OCI-LY7 (cell line): ENCODE measurements at regions not wholly inside any gene's neighbourhood (a gene's known extent, or its start where the extent isn't known, plus 50 kb on each side); places are given as distances from the start of the nearest gene placed in this dataset.

ENCODE experiments used
- BruUV-seq: library from RNA; stranded (reverse); fragments of 400-500 nt; replicated peaks from 2 replicates; lab custom pipeline; 2021; lab: Mats Ljungman, UMichigan
- CTCF ChIA-PET: fragments of 300-600 bp; sonication (Branson Sonifier 250); formaldehyde crosslinking; loops from one replicate; lab custom pipeline; 2022; ENCODE audit warnings: antibody characterized with exemption; ENCODE audit not compliant: unreplicated experiment; lab: Charles Lee
- POLR2A ChIA-PET: fragments of 300-600 bp; sonication (Branson Sonifier 250); formaldehyde crosslinking; loops from one replicate; lab custom pipeline; 2022; ENCODE audit warnings: antibody characterized with exemption; lab: Charles Lee
- DNase-seq: peaks from one replicate; pipeline ENCODE4 v3.0.0-alpha.2; 2015; ENCODE audit warnings: low spot score
- H2AFZ ChIP-seq: fragments of 200-600 bp; sonication (generic), shearing (Covaris generic); 2 replicates; pipeline ENCODE4 v1.6.1; 2014; ENCODE audit warnings: mild to moderate bottlenecking, antibody characterized with exemption, low read length, moderate library complexity
- H3K27ac ChIP-seq: fragments of 200-600 bp; sonication (generic); 2 replicates; pipeline ENCODE4 v1.5.1; 2014; ENCODE audit warnings: mixed run types, low read depth, mild to moderate bottlenecking, moderate library complexity, low read length, inconsistent platforms; ENCODE audit not compliant: poor library complexity, severe bottlenecking
- H3K36me3 ChIP-seq: fragments of 200-600 bp; sonication (generic); 2 replicates; pipeline ENCODE4 v1.6.1; 2014; ENCODE audit warnings: mild to moderate bottlenecking, antibody characterized with exemption, low read length, moderate library complexity, mixed read lengths; ENCODE audit not compliant: insufficient read depth
- H3K4me1 ChIP-seq: fragments of 200-600 bp; sonication (generic); 2 replicates; pipeline ENCODE4 v1.5.1; 2014; ENCODE audit warnings: mild to moderate bottlenecking, low read length; ENCODE audit not compliant: insufficient read depth, poor library complexity, severe bottlenecking
- H3K4me2 ChIP-seq: fragments of 200-600 bp; sonication (generic); 2 replicates; pipeline ENCODE4 v1.6.1; 2014; ENCODE audit warnings: mild to moderate bottlenecking, low read length
- H3K4me3 ChIP-seq: fragments of 200-600 bp; sonication (generic); 2 replicates; pipeline ENCODE4 v1.5.1; 2014; ENCODE audit warnings: mild to moderate bottlenecking, low read depth, low read length; ENCODE audit not compliant: poor library complexity, severe bottlenecking
- H3K79me2 ChIP-seq: fragments of 200-600 bp; sonication (generic); 2 replicates; pipeline ENCODE4 v1.6.1; 2016; ENCODE audit warnings: low read depth, mild to moderate bottlenecking, low read length, moderate library complexity, mixed read lengths; ENCODE audit not compliant: insufficient read depth
- H3K9me2 ChIP-seq: fragments of 200-600 bp; sonication (generic); 2 replicates; pipeline ENCODE4 v1.6.1; 2016; ENCODE audit warnings: mild to moderate bottlenecking, low read length, mixed read lengths; ENCODE audit not compliant: insufficient read depth
- H3K9me3 ChIP-seq: fragments of 200-600 bp; sonication (generic); 2 replicates; pipeline ENCODE4 v1.6.1; 2014; ENCODE audit warnings: mild to moderate bottlenecking, mixed run types, low read length, mixed read lengths
- H4K20me1 ChIP-seq: fragments of 200-600 bp; sonication (generic); 2 replicates; pipeline ENCODE4 v1.6.1; 2014; ENCODE audit warnings: mild to moderate bottlenecking, antibody characterized with exemption, low read length, moderate library complexity, mixed read lengths; ENCODE audit not compliant: insufficient read depth
- EZH2phosphoT487 ChIP-seq: fragments of 200-600 bp; sonication (generic); IDR thresholded peaks from 2 replicates; pipeline ENCODE4 v1.6.1; 2018; ENCODE audit warnings: low read depth, borderline replicate concordance, mild to moderate bottlenecking, mixed run types, antibody characterized with exemption, low read length, moderate library complexity, mixed read lengths
- intact Hi-C: fragments of 100-400 bp; cut with micrococcal nuclease; formaldehyde crosslinking; loops from one replicate; pipeline ENCODE4 v1.10.0; 2022; ENCODE audit not compliant: unreplicated experiment
- TF ChIP-seq, protein P1 (sequence below): fragments of 200-600 bp; sonication (generic); conservative IDR thresholded peaks from 2 replicates; pipeline ENCODE4 v1.5.1; 2014; ENCODE audit warnings: mild to moderate bottlenecking, antibody characterized with exemption, low read length, moderate library complexity, mixed read lengths

DNA sequence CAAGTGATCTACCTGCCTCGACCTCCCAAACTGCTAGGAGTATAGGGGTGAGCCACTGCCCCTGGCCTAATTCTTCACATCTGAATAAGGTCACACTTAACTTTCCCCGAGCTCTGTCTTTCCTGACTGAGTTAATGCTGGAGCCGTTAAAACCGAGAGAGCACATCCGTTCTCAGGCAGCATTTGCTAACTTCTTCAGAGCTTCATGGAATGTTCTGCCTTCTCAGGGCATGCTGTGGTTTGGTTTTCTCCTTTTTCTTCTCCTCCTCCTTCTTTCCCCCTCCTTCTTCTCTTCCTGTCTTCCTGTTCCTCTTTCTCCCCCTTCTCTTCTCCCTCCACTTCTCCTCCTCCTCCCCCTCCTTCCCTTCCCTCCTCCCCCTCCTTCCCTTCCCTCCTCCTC is 119.9 kb downstream of the ASMT start:
- no peak overlapping the region for H3K4me2 ChIP-seq
- H3K79me2 ChIP-seq: no peaks in the 10 kb centered on the region
- H3K9me2 ChIP-seq: no peaks in the 10 kb centered on the region
- no peak for TF ChIP-seq EZH2phosphoT487
- no peak overlapping the region for H2AFZ ChIP-seq
- DNase-seq: no peak
- no peaks in the 10 kb centered on the region for H3K9me3 ChIP-seq
- BruUV-seq: no TSS peak
- ChIA-PET CTCF (no interaction called here), POLR2A (no interaction called here)
- no peaks in the 10 kb centered on the region for H3K36me3 ChIP-seq
- no peaks in the 10 kb centered on the region for H4K20me1 ChIP-seq
- no peaks in the 10 kb centered on the region for H3K4me1 ChIP-seq
- no peak overlapping the region for H3K27ac ChIP-seq
- intact Hi-C loops: no loop called here
- no peak overlapping the region for H3K4me3 ChIP-seq

GRCh38 chrX:1741816-1742394 is 127.0 kb downstream of the ASMT start:
- POLR2A ChIA-PET: no interaction called here
- no peak overlapping the region for H3K4me2 ChIP-seq
- H3K36me3 ChIP-seq: peaks cover 24% of the 10 kb centered on the region
- H2AFZ ChIP-seq: no peak overlapping the region
- H4K20me1 ChIP-seq: no peaks in the 10 kb centered on the region
- no TSS peak for BruUV-seq
- no peaks in the 10 kb centered on the region for H3K4me1 ChIP-seq
- CTCF ChIA-PET: no interaction called here
- no peak overlapping the region for H3K4me3 ChIP-seq
- no peak overlapping the region for H3K27ac ChIP-seq
- DNase-seq: no peak
- TF ChIP-seq EZH2phosphoT487: no peak
- TF ChIP-seq, protein P1, sequence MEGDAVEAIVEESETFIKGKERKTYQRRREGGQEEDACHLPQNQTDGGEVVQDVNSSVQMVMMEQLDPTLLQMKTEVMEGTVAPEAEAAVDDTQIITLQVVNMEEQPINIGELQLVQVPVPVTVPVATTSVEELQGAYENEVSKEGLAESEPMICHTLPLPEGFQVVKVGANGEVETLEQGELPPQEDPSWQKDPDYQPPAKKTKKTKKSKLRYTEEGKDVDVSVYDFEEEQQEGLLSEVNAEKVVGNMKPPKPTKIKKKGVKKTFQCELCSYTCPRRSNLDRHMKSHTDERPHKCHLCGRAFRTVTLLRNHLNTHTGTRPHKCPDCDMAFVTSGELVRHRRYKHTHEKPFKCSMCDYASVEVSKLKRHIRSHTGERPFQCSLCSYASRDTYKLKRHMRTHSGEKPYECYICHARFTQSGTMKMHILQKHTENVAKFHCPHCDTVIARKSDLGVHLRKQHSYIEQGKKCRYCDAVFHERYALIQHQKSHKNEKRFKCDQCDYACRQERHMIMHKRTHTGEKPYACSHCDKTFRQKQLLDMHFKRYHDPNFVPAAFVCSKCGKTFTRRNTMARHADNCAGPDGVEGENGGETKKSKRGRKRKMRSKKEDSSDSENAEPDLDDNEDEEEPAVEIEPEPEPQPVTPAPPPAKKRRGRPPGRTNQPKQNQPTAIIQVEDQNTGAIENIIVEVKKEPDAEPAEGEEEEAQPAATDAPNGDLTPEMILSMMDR: no peak
- intact Hi-C loops: no loop called here
- H3K9me3 ChIP-seq: no peaks in the 10 kb centered on the region; the same call in 1 of the 2 replicates
- no peaks in the 10 kb centered on the region for H3K9me2 ChIP-seq
- H3K79me2 ChIP-seq: no peaks in the 10 kb centered on the region

DNA sequence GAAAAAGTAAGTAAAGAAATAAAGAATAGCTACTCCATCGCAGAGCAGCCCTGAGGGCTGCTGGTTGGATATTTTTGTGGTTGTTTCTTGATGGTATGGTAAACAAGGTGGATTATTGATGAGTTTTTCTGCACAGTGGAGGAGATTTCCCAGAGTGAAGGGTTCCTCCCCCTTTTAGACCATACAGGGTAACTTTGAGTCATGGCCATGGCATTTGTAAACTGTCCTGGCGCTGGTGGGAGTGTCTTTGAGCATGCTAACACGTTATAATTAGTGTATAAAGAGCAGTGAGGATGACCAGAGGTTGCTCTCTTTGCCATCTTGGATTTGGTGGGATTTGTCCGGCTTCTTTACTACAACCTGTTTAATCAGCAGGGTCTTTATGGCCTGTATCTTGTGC is 128.2 kb downstream of the ASMT start:
- Histone ChIP-seq H3K9me2 (no peaks in the 10 kb centered on the region), H3K4me2 (no peak overlapping the region), H3K4me1 (no peaks in the 10 kb centered on the region), H3K27ac (no peak overlapping the region), H3K9me3 (no peaks in the 10 kb centered on the region; the same call in 1 of the 2 replicates), H3K4me3 (no peak overlapping the region), H4K20me1 (no peaks in the 10 kb centered on the region), H3K79me2 (no peaks in the 10 kb centered on the region), H2AFZ (no peak overlapping the region), H3K36me3 (peaks cover 24% of the 10 kb centered on the region)
- intact Hi-C loops: no loop called here
- POLR2A ChIA-PET: no interaction called here
- no TSS peak for BruUV-seq
- DNase-seq: no peak
- no peak for TF ChIP-seq EZH2phosphoT487
- TF ChIP-seq, protein P1: no peak
- CTCF ChIA-PET: no interaction called here
